Astrocyte (in vitro differentiated cells and primary cell): ENCODE measurements at regions not wholly inside any gene's neighbourhood (a gene's known extent, or its start where the extent isn't known, plus 50 kb on each side); places are given as distances from the start of the nearest gene placed in this dataset.
A peak's percentile ranks its signal among the peaks of the same experiment; 100 is the strongest.

Source experiments
- DNase-seq: peaks from one replicate; pipeline ENCODE4 v3.0.0-alpha.2; 2010; ENCODE audit warnings: low read depth
- FAIRE-seq: peaks from 2 replicates; lab custom pipeline; 2011; peaks lifted over from hg19 to GRCh38; lab: Jason Lieb, UNC
- H2AFZ ChIP-seq: 2 replicates; pipeline ENCODE4 v1.6.0; 2012; ENCODE audit warnings: low read depth, low read length, inconsistent platforms
- H3K27ac ChIP-seq: 2 replicates; pipeline ENCODE4 v1.5.1; 2011; ENCODE audit warnings: low read depth, low read length, inconsistent platforms
- H3K27me3 ChIP-seq: 2 replicates; pipeline ENCODE4 v1.6.0; 2011; ENCODE audit warnings: low read length, inconsistent platforms; ENCODE audit not compliant: insufficient read depth
- H3K36me3 ChIP-seq: 2 replicates; pipeline ENCODE4 v1.5.1; 2011; ENCODE audit warnings: low read length, inconsistent platforms; ENCODE audit not compliant: insufficient read depth
- H3K4me1 ChIP-seq: 2 replicates; pipeline ENCODE4 v1.5.1; 2011; ENCODE audit warnings: low read length, inconsistent platforms; ENCODE audit not compliant: insufficient read depth
- H3K4me2 ChIP-seq: 2 replicates; pipeline ENCODE4 v1.6.0; 2012; ENCODE audit warnings: low read length, inconsistent platforms
- H3K4me3 ChIP-seq: 2 replicates; pipeline ENCODE4 v1.5.1; 2011; ENCODE audit warnings: low read depth, mild to moderate bottlenecking, low read length, inconsistent platforms; ENCODE audit not compliant: insufficient read depth
- H3K79me2 ChIP-seq: 2 replicates; pipeline ENCODE4 v1.6.0; 2012; ENCODE audit warnings: mild to moderate bottlenecking, low read length, inconsistent platforms; ENCODE audit not compliant: insufficient read depth
- H3K9ac ChIP-seq: 2 replicates; pipeline ENCODE4 v1.6.0; 2012; ENCODE audit warnings: mild to moderate bottlenecking, low read length, inconsistent platforms
- H3K9me3 ChIP-seq: 2 replicates; pipeline ENCODE4 v1.5.1; 2012; ENCODE audit warnings: low read depth, mild to moderate bottlenecking, low read length, inconsistent platforms; ENCODE audit not compliant: insufficient read depth
- H4K20me1 ChIP-seq: 2 replicates; pipeline ENCODE4 v1.6.0; 2012; ENCODE audit warnings: low read length, inconsistent platforms; ENCODE audit not compliant: insufficient read depth
- H3K27ac Mint-ChIP-seq: one replicate; pipeline ENCODE4 v1.8.0; 2021; ENCODE audit warnings: mild to moderate bottlenecking, mixed read lengths; ENCODE audit not compliant: unreplicated experiment
- H3K27me3 Mint-ChIP-seq: one replicate; pipeline ENCODE4 v1.8.0; 2021; ENCODE audit warnings: low read depth, mixed read lengths; ENCODE audit not compliant: unreplicated experiment
- H3K36me3 Mint-ChIP-seq: one replicate; pipeline ENCODE4 v1.8.0; 2021; ENCODE audit warnings: low read depth, mixed read lengths; ENCODE audit not compliant: unreplicated experiment
- H3K4me1 Mint-ChIP-seq: one replicate; pipeline ENCODE4 v1.8.0; 2021; ENCODE audit warnings: low read depth, mixed read lengths; ENCODE audit not compliant: unreplicated experiment
- H3K4me3 Mint-ChIP-seq: one replicate; pipeline ENCODE4 v1.8.0; 2021; ENCODE audit warnings: mild to moderate bottlenecking, moderate library complexity, mixed read lengths; ENCODE audit not compliant: unreplicated experiment
- H3K9me3 Mint-ChIP-seq: one replicate; pipeline ENCODE4 v1.8.0; 2021; ENCODE audit warnings: mild to moderate bottlenecking, mixed read lengths; ENCODE audit not compliant: unreplicated experiment
- EZH2 ChIP-seq: IDR thresholded peaks from 2 replicates; pipeline ENCODE4 v1.6.1; 2012; ENCODE audit warnings: mild to moderate bottlenecking, low read length, inconsistent platforms; ENCODE audit not compliant: insufficient read depth
- TF ChIP-seq, protein P1 (sequence below): IDR thresholded peaks from 2 replicates; pipeline ENCODE4 v1.5.1; 2011; ENCODE audit warnings: low read depth, mild to moderate bottlenecking, inconsistent platforms, low read length, moderate library complexity; ENCODE audit not compliant: insufficient read depth

DNA sequence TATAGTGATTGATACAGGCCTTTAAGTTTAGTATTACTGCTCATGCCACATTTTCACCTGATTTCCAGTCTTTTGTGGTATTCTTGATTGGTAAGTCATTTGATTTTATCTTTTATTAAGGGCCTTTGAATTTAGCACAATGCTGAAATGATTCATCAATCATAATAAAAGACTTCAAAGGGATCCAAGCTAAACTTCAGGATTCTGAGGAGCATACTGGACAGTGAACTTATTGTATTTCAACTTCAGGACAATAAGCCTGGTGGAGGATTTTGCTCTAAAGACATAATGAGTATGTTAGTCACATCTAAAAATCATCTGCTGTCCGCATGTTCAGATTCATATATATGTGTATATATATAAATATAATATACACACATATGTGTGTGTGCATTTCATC is 233.3 kb downstream of the SETD4 start:
- Histone ChIP-seq H3K79me2 (no peaks in the 10 kb centered on the region), H3K4me2 (no peak overlapping the region), H3K27me3 (peaks cover 5% of the 10 kb centered on the region), H4K20me1 (no peaks in the 10 kb centered on the region), H3K9me3 (no peaks in the 10 kb centered on the region), H3K36me3 (no peaks in the 10 kb centered on the region), H3K9ac (no peak overlapping the region), H3K4me1 (no peaks in the 10 kb centered on the region), H2AFZ (no peak overlapping the region), H3K27ac (no peak overlapping the region), H3K4me3 (no peak overlapping the region)
- DNase-seq (peak; percentile 6), FAIRE-seq (no peak)
- H3K4me1 Mint-ChIP-seq = no peaks in the 10 kb centered on the region
- H3K27me3 Mint-ChIP-seq = peaks cover 9% of the 10 kb centered on the region
- TF ChIP-seq, protein P1, sequence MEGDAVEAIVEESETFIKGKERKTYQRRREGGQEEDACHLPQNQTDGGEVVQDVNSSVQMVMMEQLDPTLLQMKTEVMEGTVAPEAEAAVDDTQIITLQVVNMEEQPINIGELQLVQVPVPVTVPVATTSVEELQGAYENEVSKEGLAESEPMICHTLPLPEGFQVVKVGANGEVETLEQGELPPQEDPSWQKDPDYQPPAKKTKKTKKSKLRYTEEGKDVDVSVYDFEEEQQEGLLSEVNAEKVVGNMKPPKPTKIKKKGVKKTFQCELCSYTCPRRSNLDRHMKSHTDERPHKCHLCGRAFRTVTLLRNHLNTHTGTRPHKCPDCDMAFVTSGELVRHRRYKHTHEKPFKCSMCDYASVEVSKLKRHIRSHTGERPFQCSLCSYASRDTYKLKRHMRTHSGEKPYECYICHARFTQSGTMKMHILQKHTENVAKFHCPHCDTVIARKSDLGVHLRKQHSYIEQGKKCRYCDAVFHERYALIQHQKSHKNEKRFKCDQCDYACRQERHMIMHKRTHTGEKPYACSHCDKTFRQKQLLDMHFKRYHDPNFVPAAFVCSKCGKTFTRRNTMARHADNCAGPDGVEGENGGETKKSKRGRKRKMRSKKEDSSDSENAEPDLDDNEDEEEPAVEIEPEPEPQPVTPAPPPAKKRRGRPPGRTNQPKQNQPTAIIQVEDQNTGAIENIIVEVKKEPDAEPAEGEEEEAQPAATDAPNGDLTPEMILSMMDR = no peak
- no peak for TF ChIP-seq EZH2
- no peak overlapping the region for H3K4me3 Mint-ChIP-seq
- H3K36me3 Mint-ChIP-seq = no peaks in the 10 kb centered on the region
- no peak overlapping the region for H3K27ac Mint-ChIP-seq
- peaks cover 8% of the 10 kb centered on the region for H3K9me3 Mint-ChIP-seq

DNA sequence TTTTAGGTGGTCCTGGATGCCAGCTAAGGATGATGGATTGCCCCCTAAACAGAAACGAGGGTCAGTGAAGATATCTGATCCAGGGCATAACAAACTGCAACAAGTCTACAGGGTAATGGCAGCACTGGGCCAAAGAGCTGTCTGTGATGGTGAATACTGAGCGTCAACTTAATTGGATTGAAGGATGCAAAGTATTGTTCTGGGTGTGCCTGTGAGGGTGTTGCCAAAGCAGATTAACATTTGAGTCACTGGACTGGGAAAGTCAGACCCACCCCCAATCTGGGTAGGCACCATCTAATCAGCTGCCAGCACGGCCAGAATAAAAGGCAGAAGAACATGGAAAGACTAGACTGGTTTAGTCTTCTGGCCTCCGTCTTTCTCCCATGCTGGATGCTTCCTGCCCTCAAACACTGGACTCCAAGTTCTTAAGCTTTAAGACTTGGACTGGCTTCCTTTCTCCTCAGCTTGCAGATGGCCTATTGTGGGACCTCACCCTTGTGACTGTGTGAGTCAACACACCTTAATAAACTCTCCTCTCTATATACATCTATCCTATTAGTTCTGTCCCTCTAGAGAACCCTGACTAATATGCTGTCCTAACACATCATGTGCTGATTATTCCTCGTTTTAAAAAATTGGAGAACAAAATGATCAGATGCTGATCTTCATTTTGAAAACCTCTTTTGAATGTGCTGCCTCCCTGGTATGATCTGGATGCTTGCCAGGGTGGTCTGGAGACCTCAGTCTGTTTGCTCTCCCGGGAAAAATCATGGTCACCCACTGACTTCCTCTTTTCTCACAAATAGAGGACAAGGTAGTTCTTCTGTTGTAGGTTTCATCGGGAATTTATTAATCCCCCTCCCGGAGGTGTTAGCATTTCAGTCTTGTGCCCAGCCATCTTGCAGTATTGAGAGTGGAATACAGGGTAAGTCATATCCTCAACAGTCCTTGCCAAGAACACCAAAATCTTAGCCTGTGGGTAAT is 234.7 kb downstream of the SETD4 start:
- Mint-ChIP-seq H3K27ac (no peak overlapping the region), H3K4me1 (no peaks in the 10 kb centered on the region), H3K9me3 (peaks cover 8% of the 10 kb centered on the region), H3K27me3 (peaks cover 9% of the 10 kb centered on the region), H3K4me3 (no peak overlapping the region), H3K36me3 (no peaks in the 10 kb centered on the region)
- Histone ChIP-seq H3K9ac (no peak overlapping the region), H2AFZ (no peak overlapping the region), H3K36me3 (no peaks in the 10 kb centered on the region), H3K4me1 (no peaks in the 10 kb centered on the region), H3K79me2 (no peaks in the 10 kb centered on the region), H3K27me3 (peaks cover 5% of the 10 kb centered on the region), H4K20me1 (no peaks in the 10 kb centered on the region), H3K27ac (no peak overlapping the region), H3K9me3 (no peaks in the 10 kb centered on the region), H3K4me3 (no peak overlapping the region), H3K4me2 (no peak overlapping the region)
- DNase-seq (no peak), FAIRE-seq (peak; percentile 64)
- TF ChIP-seq, protein P1 = no peak
- TF ChIP-seq EZH2 = no peak

DNA sequence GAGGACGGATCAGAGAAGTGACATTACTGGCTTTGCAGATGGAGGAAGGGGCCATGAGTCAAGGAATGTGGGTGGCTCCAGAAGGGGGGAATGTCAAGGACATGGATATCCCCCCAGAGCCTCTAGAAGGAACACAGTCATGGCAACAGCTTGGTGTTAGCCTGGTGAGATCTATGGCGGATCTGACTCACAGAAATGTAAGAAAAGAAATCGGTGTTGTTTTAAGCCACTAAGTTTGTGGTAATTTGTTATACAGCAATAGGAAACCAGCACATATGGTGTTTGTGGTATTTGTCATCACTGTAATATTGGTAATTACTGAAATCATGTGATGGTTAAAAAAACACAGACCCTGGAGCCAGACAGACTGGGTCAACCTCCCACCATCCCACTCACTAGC is 236.2 kb downstream of the SETD4 start:
- Histone ChIP-seq H3K4me1 (no peaks in the 10 kb centered on the region), H3K9me3 (no peaks in the 10 kb centered on the region), H3K27me3 (no peaks in the 10 kb centered on the region), H4K20me1 (no peaks in the 10 kb centered on the region), H3K9ac (no peak overlapping the region), H3K4me2 (no peak overlapping the region), H2AFZ (no peak overlapping the region), H3K4me3 (no peak overlapping the region), H3K79me2 (no peaks in the 10 kb centered on the region), H3K36me3 (no peaks in the 10 kb centered on the region), H3K27ac (no peak overlapping the region)
- H3K27ac Mint-ChIP-seq = no peak overlapping the region
- FAIRE-seq (no peak), DNase-seq (peak; percentile 33)
- peaks cover 8% of the 10 kb centered on the region for H3K9me3 Mint-ChIP-seq
- no peaks in the 10 kb centered on the region for H3K4me1 Mint-ChIP-seq
- H3K36me3 Mint-ChIP-seq = no peaks in the 10 kb centered on the region
- H3K27me3 Mint-ChIP-seq = peaks cover 5% of the 10 kb centered on the region
- no peak for TF ChIP-seq EZH2
- TF ChIP-seq, protein P1 = no peak
- no peak overlapping the region for H3K4me3 Mint-ChIP-seq
